GM23338 (cell line): ENCODE measurements at regions not wholly inside any gene's neighbourhood (a gene's known extent, or its start where the extent isn't known, plus 50 kb on each side); places are given as distances from the start of the nearest gene placed in this dataset.

Experiments
- ATAC-seq: fragments of 200-7000 bp; cut with Tn5 transposase; 3 replicates; pipeline ENCODE4 v1.9.1; 2020
- DNase-seq: peaks from one replicate; pipeline ENCODE4 v3.0.0-alpha.2; 2015; ENCODE audit warnings: low spot score
- H2AFZ ChIP-seq: fragments of 200-600 bp; sonication (generic); 2 replicates; pipeline ENCODE4 v1.8.0; 2016; ENCODE audit warnings: antibody characterized with exemption, mild to moderate bottlenecking, moderate library complexity
- H3F3A ChIP-seq: fragments of 200-600 bp; sonication (generic); replicated peaks from 2 replicates; pipeline ENCODE4 v1.8.0; 2017; ENCODE audit warnings: antibody characterized with exemption, mixed run types, low read depth
- H3K27ac ChIP-seq: fragments of 200-600 bp; sonication (generic); 2 replicates; pipeline ENCODE4 v1.6.1; 2016; ENCODE audit warnings: low read depth
- H3K27me3 ChIP-seq: fragments of 200-600 bp; sonication (generic); 2 replicates; pipeline ENCODE4 v1.8.0; 2016; ENCODE audit warnings: mild to moderate bottlenecking, mixed run types, moderate library complexity; ENCODE audit not compliant: insufficient read depth
- H3K36me3 ChIP-seq: fragments of 200-600 bp; sonication (generic); 2 replicates; pipeline ENCODE4 v1.8.0; 2016; ENCODE audit warnings: mild to moderate bottlenecking; ENCODE audit not compliant: insufficient read depth
- H3K4me1 ChIP-seq: fragments of 200-600 bp; sonication (generic); 2 replicates; pipeline ENCODE4 v1.8.0; 2016; ENCODE audit warnings: mild to moderate bottlenecking, moderate library complexity; ENCODE audit not compliant: insufficient read depth
- H3K4me2 ChIP-seq: fragments of 200-600 bp; sonication (generic); 2 replicates; pipeline ENCODE4 v1.7.1; 2017; ENCODE audit warnings: mixed run types
- H3K4me3 ChIP-seq: fragments of 200-600 bp; sonication (generic); 2 replicates; pipeline ENCODE4 v1.6.1; 2016; ENCODE audit warnings: mixed run types
- H3K79me2 ChIP-seq: fragments of 200-600 bp; sonication (generic); replicated peaks from 2 replicates; pipeline ENCODE4 v1.8.0; 2017; ENCODE audit warnings: mild to moderate bottlenecking; ENCODE audit not compliant: insufficient read depth
- H3K9me2 ChIP-seq: fragments of 200-600 bp; sonication (generic); 2 replicates; pipeline ENCODE4 v1.8.0; 2017; ENCODE audit not compliant: insufficient read depth
- H4K20me1 ChIP-seq: fragments of 200-600 bp; sonication (generic); replicated peaks from 2 replicates; pipeline ENCODE4 v1.8.0; 2017; ENCODE audit warnings: mild to moderate bottlenecking; ENCODE audit not compliant: insufficient read depth
- H3K27ac Mint-ChIP-seq: 2 replicates; pipeline ENCODE4 v1.8.0; 2020; ENCODE audit warnings: inconsistent platforms, mild to moderate bottlenecking, moderate library complexity, mixed read lengths
- H3K27me3 Mint-ChIP-seq: 3 replicates; pipeline ENCODE4 v1.8.0; 2022; ENCODE audit warnings: low read depth, mild to moderate bottlenecking, moderate library complexity, mixed read lengths, inconsistent platforms; ENCODE audit not compliant: insufficient read depth, poor library complexity
- H3K36me3 Mint-ChIP-seq: 3 replicates; pipeline ENCODE4 v1.8.0; 2021; ENCODE audit warnings: low read depth, mild to moderate bottlenecking, inconsistent platforms, moderate library complexity, mixed read lengths
- H3K4me1 Mint-ChIP-seq: 3 replicates; pipeline ENCODE4 v1.8.0; 2020; ENCODE audit warnings: mild to moderate bottlenecking, inconsistent platforms, mixed read lengths
- H3K4me3 Mint-ChIP-seq: 3 replicates; pipeline ENCODE4 v1.8.0; 2021; ENCODE audit warnings: moderate library complexity, mild to moderate bottlenecking, inconsistent platforms, mixed read lengths
- H3K9me3 Mint-ChIP-seq: 3 replicates; pipeline ENCODE4 v1.8.0; 2020; ENCODE audit warnings: moderate library complexity, mild to moderate bottlenecking, inconsistent platforms, mixed read lengths
- CREB1 ChIP-seq: fragments of 250-450 bp; sonication (Bioruptor Pico); IDR thresholded peaks from 2 replicates; pipeline ENCODE4 v1.5.0; 2020; ENCODE audit warnings: low read depth, mild to moderate bottlenecking, moderate library complexity
- CTCF ChIP-seq, 2 experiments: fragments of 200-600 bp in 1 of 2; sonication (generic) in 1 of 2; conservative IDR thresholded peaks; 2 replicates each; pipeline versions ENCODE4 v1.5.1 to v1.6.1; 2016 to 2017; ENCODE audit warnings: antibody characterized with exemption in 2 of 2, low read depth in 2 of 2, mild to moderate bottlenecking in 2 of 2, moderate library complexity in 1 of 2
- ETS1 ChIP-seq: IDR thresholded peaks from 2 replicates; pipeline ENCODE4 v1.6.1; 2016; ENCODE audit warnings: antibody characterized with exemption
- EZH2 ChIP-seq: fragments of 200-600 bp; sonication (generic); IDR thresholded peaks from one replicate; pipeline ENCODE4 v1.8.0; 2017; ENCODE audit warnings: antibody characterized with exemption, mild to moderate bottlenecking, low read depth; ENCODE audit not compliant: unreplicated experiment
- EZH2phosphoT487 ChIP-seq: fragments of 200-600 bp; sonication (generic); IDR thresholded peaks from one replicate; pipeline ENCODE4 v1.8.1; 2018; ENCODE audit warnings: antibody characterized with exemption; ENCODE audit not compliant: unreplicated experiment
- JUNB ChIP-seq: IDR thresholded peaks from one replicate; pipeline ENCODE4 v1.6.1; 2016; ENCODE audit warnings: antibody characterized with exemption; ENCODE audit not compliant: unreplicated experiment
- NANOG ChIP-seq: IDR thresholded peaks from 2 replicates; pipeline ENCODE4 v1.6.1; 2016; ENCODE audit warnings: antibody characterized with exemption, borderline replicate concordance
- POLR2AphosphoS5 ChIP-seq: IDR thresholded peaks from 2 replicates; pipeline ENCODE4 v1.6.1; 2016; ENCODE audit warnings: antibody characterized with exemption, low read depth
- REST ChIP-seq: IDR thresholded peaks from one replicate; pipeline ENCODE4 v1.6.1; 2018; ENCODE audit warnings: antibody characterized with exemption; ENCODE audit not compliant: unreplicated experiment
- STAT1 ChIP-seq: IDR thresholded peaks from one replicate; pipeline ENCODE4 v1.6.1; 2016; ENCODE audit warnings: antibody characterized with exemption; ENCODE audit not compliant: unreplicated experiment
- ZNF114 ChIP-seq: fragments of 250-450 bp; sonication (Bioruptor Pico); IDR thresholded peaks from 2 replicates; pipeline ENCODE4 v1.5.0; 2020; ENCODE audit warnings: mild to moderate bottlenecking, moderate library complexity
- ZNF331 ChIP-seq: fragments of 250-450 bp; sonication (Bioruptor Pico); IDR thresholded peaks from 2 replicates; pipeline ENCODE4 v1.5.0; 2020; ENCODE audit warnings: low read depth, mild to moderate bottlenecking, moderate library complexity
- ZNF462 ChIP-seq: fragments of 250-450 bp; sonication (Bioruptor Pico); IDR thresholded peaks from 2 replicates; pipeline ENCODE4 v1.5.0; 2020; ENCODE audit warnings: mild to moderate bottlenecking, moderate library complexity

GRCh38 chr2:33924586-33925169, 325.6 kb upstream of the FAM98A start:
- Histone ChIP-seq H3K27me3 (no peaks in the 10 kb centered on the region), H4K20me1 (no peaks in the 10 kb centered on the region), H3F3A (no peaks in the 10 kb centered on the region), H3K79me2 (no peaks in the 10 kb centered on the region), H3K27ac (no peak overlapping the region), H3K4me2 (no peak overlapping the region), H3K36me3 (0 out of 2 replicates have a peak, but pooled peaks cover 2% of the 10 kb centered on the region), H3K4me1 (no peaks in the 10 kb centered on the region), H3K4me3 (no peak overlapping the region), H2AFZ (no peak overlapping the region), H3K9me2 (no peaks in the 10 kb centered on the region)
- Mint-ChIP-seq H3K4me3 (no peak overlapping the region), H3K36me3 (peaks cover 6% of the 10 kb centered on the region; the same call in 1 of the 3 replicates), H3K4me1 (no peaks in the 10 kb centered on the region), H3K27me3 (no peaks in the 10 kb centered on the region), H3K27ac (no peak overlapping the region), H3K9me3 (peaks cover 7% of the 10 kb centered on the region)
- TF ChIP-seq ZNF462 (CRISPR knock-in tag) (no peak), EZH2phosphoT487 (no peak), NANOG (no peak), REST (no peak), ZNF114 (CRISPR knock-in tag) (no peak), EZH2 (no peak), ZNF331 (CRISPR knock-in tag) (no peak), JUNB (no peak), POLR2AphosphoS5 (no peak), STAT1 (no peak), CTCF (conservative IDR thresholded peaks at IDR 0.05; ENCODE audit: low read depth in 2 of 2) (no peak), CREB1 (CRISPR knock-in tag) (no peak), ETS1 (no peak)
- DNase-seq (no peak), ATAC-seq (no peak)
